HUES48 (cell line): ENCODE measurements at regions not wholly inside any gene's neighbourhood (a gene's known extent, or its start where the extent isn't known, plus 50 kb on each side); places are given as distances from the start of the nearest gene placed in this dataset.
"Not testable (repeated sequence)": the region's sequence is repeated elsewhere in the genome, so short reads cannot be mapped to it uniquely, and the experiment has no call there.

Source experiments
- H3K27ac ChIP-seq: one replicate; pipeline ENCODE4 v1.7.0; 2013; ENCODE audit warnings: low read depth, low read length, inconsistent platforms
- H3K27me3 ChIP-seq: 2 replicates; pipeline ENCODE4 v1.6.1; 2013; ENCODE audit warnings: mild to moderate bottlenecking, low read length; ENCODE audit not compliant: control insufficient read depth, insufficient read depth
- H3K36me3 ChIP-seq: 2 replicates; pipeline ENCODE4 v1.6.1; 2013; ENCODE audit warnings: low read length; ENCODE audit not compliant: control insufficient read depth, insufficient read depth
- H3K4me1 ChIP-seq: 2 replicates; pipeline ENCODE4 v1.6.1; 2013; ENCODE audit warnings: mild to moderate bottlenecking, low read length; ENCODE audit not compliant: control insufficient read depth, insufficient read depth
- H3K4me3 ChIP-seq: 2 replicates; pipeline ENCODE4 v1.5.1; 2013; ENCODE audit warnings: mild to moderate bottlenecking, low read depth, low read length
- H3K9ac ChIP-seq: 2 replicates; pipeline ENCODE4 v1.6.1; 2013; ENCODE audit warnings: mild to moderate bottlenecking, low read depth, low read length, moderate library complexity
- H3K9me3 ChIP-seq: 2 replicates; pipeline ENCODE4 v1.6.1; 2013; ENCODE audit warnings: low read length; ENCODE audit not compliant: control insufficient read depth, insufficient read depth

DNA sequence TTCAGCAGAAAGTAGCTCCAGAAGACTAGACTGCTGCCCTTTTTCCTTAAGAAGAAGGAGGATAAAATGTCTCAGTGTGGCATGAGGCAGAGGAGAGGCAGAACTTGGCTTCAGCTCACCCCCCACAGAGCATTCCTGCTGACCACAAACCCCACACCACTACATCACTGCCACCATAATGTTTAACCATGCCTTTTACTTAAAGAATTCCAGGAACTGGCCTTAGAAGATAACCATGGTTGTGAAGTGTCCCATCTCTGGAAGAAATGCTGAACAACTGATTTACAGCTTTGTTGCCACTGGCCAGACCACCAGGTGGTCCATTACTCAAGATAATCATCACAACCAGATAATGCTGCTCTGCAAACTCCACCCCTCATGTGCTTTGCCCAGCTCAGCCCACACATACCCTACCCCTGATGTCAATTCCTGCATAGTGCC lies 154.1 kb downstream of the CD24 start:
- Histone ChIP-seq H3K4me1 (peaks cover 9% of the 10 kb centered on the region), H3K36me3 (no peaks in the 10 kb centered on the region), H3K4me3 (no peak overlapping the region), H3K9me3 (no peaks in the 10 kb centered on the region), H3K27me3 (no peaks in the 10 kb centered on the region), H3K9ac (no peak overlapping the region), H3K27ac (no peak overlapping the region)

DNA sequence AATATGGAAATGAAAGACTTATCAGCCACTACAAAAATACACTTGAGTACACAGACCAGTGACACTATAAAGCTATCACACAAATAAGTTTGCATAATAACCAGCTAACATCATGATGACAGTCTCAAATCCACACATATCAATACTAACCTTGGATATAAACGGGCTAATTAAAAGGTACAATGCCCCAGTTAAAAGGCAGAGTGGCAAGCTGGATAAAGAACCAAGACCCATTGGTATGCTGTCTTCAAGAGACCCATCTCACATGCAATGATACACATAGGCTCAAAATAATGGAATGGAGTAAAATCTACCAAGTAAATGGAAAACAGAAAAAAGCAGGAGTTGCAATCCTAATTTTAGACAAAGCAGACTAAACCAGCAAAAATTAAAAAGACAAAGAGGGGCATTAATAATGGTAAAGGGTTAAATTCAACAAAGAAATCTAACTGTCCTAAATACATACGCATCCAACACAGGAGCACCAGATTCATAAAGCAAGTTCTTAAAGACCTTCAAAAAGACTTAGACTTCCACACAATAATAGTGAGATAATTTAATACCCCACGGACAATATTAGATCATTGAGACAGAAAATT lies 163.3 kb downstream of the CD24 start:
- Histone ChIP-seq H3K9ac (no peak overlapping the region), H3K27me3 (no peaks in the 10 kb centered on the region), H3K36me3 (no peaks in the 10 kb centered on the region), H3K9me3 (peaks cover 40% of the 10 kb centered on the region), H3K4me1 (no peaks in the 10 kb centered on the region), H3K4me3 (no peak overlapping the region), H3K27ac (no peak overlapping the region)

DNA sequence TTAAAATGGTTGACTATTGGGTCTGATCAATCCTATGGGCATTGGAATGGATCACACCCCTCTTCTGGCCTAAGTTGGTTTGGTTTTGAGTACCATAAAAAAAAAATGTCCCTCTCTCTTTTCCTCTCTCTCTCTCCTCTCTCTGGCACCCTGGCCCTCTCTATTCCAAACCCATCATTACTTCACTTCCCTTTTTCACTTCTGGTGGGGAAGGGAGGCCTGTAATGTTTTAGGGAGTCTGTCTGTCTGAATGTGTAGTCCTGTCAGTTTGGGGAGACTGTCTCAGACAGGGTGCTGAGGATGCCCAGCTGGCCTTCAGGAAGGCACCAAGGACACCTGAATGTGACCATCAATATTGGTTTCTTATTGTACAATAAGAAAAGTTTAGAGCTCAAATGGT lies 165.8 kb downstream of the CD24 start:
- Histone ChIP-seq H3K27ac (no peak overlapping the region), H3K9ac (no peak overlapping the region), H3K4me1 (peaks cover 13% of the 10 kb centered on the region), H3K9me3 (peaks cover 44% of the 10 kb centered on the region), H3K36me3 (no peaks in the 10 kb centered on the region), H3K27me3 (no peaks in the 10 kb centered on the region), H3K4me3 (no peak overlapping the region)

DNA sequence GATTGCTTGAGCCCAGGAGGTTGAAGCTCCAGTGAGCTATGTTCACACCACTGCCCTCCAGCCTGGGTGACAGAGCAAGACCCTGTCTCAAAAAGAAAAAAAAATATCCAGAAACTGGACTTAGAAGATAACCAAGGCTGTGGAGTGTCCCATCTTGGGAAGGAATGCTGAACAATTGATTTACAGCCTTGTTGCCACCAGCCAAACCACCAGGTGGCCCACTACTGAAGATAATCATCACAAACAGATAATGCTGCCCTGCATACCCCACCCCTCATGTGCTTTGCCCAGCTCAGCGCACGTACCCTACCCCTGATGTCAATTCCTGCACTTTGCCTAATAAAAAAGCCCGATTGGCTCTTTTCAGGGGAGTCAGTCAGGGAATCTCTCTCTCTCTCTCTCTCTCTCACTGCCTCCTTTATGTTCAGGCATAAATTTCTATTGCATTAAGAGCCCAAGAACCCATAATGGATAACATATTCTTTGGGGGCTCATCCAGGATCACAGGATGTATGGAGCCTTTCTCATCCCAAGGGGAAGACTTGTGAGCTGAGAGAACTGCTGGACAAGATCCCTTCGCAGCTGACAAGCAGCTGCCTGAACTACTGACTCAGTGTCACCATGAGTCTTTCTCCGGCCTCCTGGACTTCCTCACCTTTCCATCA lies 166.4 kb downstream of the CD24 start:
- no peaks in the 10 kb centered on the region for H3K36me3 ChIP-seq
- H3K9me3 ChIP-seq = peaks cover 44% of the 10 kb centered on the region
- no peak overlapping the region for H3K27ac ChIP-seq
- H3K27me3 ChIP-seq = no peaks in the 10 kb centered on the region
- peaks cover 20% of the 10 kb centered on the region for H3K4me1 ChIP-seq
- H3K9ac ChIP-seq = no peak overlapping the region
- H3K4me3 ChIP-seq = no peak overlapping the region

DNA sequence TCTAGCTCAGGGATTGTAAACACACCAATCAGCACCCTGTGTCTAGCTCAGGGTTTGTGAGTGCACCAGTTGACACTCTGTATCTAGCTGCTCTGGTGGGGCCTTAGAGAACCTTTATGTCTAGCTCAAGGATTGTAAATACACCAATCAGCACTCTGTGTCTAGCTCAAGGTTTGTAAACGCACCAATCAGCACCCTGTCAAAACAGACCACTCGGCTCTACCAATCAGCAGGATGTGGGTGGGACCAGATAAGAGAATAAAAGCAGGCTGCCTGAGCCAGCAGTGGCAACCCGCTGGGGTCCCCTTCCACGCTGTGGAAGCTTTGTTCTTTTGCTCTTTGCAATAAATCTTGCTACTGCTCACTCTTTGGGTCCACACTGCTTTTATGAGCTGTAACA lies 168.3 kb downstream of the CD24 start:
- H3K9me3 ChIP-seq = peaks cover 44% of the 10 kb centered on the region
- not testable (repeated sequence) for H3K27me3 ChIP-seq, H3K4me3 ChIP-seq, H3K36me3 ChIP-seq, H3K9ac ChIP-seq, H3K27ac ChIP-seq
- H3K4me1 ChIP-seq = peaks cover 27% of the 10 kb centered on the region

DNA sequence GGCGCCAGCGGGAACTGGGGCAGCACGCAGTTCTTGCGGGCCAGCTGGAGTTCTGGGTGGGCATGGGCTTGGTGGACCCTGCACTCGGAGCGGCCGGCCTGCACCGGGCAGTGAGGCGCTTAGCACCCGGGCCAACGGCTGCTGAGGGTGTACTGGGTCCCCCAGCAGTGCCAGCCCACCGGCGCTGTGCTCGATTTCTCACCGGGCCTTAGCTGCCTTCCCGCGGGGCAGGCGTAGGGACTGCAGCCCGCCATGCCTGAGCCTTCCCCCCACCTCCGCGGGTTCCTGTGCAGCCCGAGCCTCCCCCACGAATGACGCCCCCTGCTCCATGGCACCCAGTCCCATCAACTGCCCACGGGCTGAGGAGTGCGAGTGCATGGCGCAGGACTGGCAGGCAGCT lies 168.8 kb downstream of the CD24 start:
- Histone ChIP-seq H3K9ac (no peak overlapping the region), H3K27me3 (no peaks in the 10 kb centered on the region), H3K9me3 (peaks cover 44% of the 10 kb centered on the region), H3K27ac (no peak overlapping the region), H3K4me1 (peaks cover 27% of the 10 kb centered on the region), H3K4me3 (no peak overlapping the region), H3K36me3 (no peaks in the 10 kb centered on the region)

DNA sequence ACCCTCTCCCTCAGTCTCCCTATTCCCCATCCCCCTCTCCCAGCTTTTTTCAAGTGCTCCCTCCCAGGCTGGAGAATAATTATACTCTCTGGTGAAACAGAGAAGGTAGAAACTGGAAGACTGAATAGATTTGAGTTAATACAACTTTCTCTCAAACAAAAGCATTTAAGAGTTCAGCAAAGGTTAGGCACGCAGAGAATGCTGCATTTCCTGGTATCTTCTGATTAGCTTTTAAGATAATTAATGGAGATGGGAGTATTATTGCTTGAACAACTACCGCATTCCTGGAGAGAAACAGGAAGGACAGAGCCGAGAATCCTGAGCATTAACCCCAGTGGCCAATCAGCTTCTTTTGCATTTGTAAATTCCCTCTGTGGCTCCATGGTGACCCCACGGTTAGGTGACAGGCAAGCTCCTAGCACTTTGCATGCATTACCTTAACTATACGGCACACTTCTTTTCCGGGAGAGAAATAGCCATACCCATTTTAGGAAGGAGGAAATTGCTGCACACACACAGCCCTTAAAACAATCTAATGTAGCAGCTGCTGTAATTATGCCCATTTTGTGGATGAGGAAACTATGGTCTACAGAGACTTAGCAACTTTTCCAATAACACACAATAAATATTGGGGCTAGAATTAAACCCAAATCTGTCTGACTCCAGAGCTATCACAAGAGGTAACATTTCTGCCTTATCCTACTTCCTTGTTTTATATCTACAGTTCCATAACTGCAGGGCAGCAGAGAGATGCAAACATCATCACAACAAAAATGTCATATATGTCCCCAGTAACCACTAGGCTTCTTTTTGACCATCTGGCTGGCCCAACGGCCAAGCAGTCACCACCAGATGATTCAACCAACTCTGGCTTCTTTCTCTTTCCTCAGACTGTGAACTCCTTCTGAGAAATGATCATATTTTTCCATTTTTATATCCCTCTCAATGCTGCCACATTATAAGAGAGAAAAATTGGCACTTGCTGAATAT lies 169.9 kb downstream of the CD24 start:
- Histone ChIP-seq H3K9me3 (peaks cover 36% of the 10 kb centered on the region), H3K36me3 (no peaks in the 10 kb centered on the region), H3K4me3 (no peak overlapping the region), H3K4me1 (peaks cover 27% of the 10 kb centered on the region), H3K9ac (0 out of 2 replicates have a peak overlapping the region, but pooled peaks have one; percentile 11), H3K27ac (peak overlapping the region; percentile 85), H3K27me3 (no peaks in the 10 kb centered on the region)

DNA sequence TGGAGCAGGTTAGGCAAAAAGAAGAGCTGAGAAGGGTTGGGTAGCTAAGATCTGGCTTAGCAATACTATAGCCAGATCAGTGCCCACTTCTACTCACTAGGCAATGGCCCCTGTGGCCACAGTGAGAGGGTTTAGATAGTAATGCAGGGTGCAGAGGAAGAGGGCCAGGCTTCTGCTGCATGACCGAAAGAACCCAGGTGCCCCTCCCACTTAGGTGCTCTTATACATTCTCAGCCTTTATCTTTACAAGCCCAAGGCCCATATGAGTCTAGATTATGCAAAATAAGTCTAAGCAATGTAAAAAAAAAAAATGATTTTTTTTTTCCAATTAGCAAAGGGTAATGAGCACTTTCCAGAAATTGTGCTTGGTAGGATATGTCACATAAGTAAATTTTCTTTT lies 171.3 kb downstream of the CD24 start:
- Histone ChIP-seq H3K9me3 (peaks cover 22% of the 10 kb centered on the region), H3K36me3 (no peaks in the 10 kb centered on the region), H3K4me3 (no peak overlapping the region), H3K27me3 (no peaks in the 10 kb centered on the region), H3K4me1 (peaks cover 34% of the 10 kb centered on the region), H3K9ac (no peak overlapping the region), H3K27ac (peak overlapping the region; percentile 85)

DNA sequence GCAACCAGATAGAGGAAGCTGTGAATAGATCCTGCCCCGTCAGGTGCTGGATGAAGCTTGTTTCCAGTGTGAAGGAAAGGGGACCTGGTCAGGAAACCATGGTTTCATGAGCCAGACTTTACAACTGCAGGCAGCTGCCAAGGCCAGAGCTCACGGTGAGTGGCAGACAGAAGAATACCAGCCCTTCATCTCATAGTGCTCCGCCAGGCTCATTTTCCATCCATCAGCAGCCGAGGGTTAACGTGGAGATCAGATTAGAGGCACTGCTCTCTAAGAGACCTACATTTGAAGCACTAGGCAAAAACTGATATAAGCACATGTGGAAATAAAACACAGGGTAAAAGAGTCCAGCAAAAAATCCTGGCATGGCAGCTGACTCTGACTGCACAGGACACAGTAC lies 172.4 kb downstream of the CD24 start:
- peaks cover 11% of the 10 kb centered on the region for H3K9me3 ChIP-seq
- H3K4me1 ChIP-seq = peaks cover 34% of the 10 kb centered on the region

DNA sequence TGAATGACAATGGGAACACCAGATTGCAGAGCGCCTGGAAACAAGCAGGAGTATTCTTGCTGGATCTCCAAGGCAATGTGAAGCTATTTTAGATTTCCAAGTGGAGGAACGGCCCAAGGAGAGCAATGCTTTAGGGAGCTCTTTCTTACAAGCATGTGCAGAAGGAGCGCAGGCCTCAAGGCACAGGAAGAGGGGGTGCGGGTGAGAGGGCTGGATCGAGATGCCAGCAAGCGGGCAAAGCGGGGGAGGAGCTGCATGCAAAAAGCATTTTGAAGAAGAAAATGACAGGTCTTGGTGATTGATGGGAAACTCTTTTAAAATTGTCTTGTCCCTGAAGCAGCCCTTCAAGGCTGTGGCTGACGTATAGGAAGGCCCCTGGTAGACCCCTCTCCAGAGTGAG lies 171.9 kb downstream of the QRSL1 start:
- Histone ChIP-seq H3K4me3 (no peak overlapping the region), H3K27ac (no peak overlapping the region), H3K36me3 (no peaks in the 10 kb centered on the region), H3K9me3 (peaks cover 5% of the 10 kb centered on the region; the same call in 1 of the 2 replicates), H3K9ac (no peak overlapping the region), H3K27me3 (no peaks in the 10 kb centered on the region), H3K4me1 (peaks cover 34% of the 10 kb centered on the region)

More for the DNA sequence above, 172.4 kb downstream of the CD24 start:
- H3K27ac ChIP-seq = no peak overlapping the region
- H3K27me3 ChIP-seq = no peaks in the 10 kb centered on the region
- no peak overlapping the region for H3K9ac ChIP-seq
- no peaks in the 10 kb centered on the region for H3K36me3 ChIP-seq
- no peak overlapping the region for H3K4me3 ChIP-seq

DNA sequence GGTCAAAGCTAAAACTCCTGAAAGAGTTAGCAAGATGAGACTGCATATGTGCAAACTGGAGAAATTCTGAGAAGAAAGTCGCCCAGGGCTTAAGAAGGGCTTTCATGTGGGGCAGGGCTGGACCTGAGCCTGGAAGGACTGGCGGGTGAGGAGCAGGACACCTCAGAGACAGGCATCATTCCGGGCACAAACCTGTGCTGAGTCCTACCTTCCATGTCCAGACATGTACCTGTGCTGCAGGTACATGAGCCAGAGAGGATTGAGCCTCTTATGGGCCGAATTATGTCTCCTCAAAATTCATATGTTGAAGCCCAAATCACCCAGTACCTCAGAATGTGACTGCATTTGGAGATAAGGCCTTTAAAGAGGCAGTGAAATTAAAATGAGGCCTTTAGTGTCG lies 171.0 kb downstream of the QRSL1 start:
- no peak overlapping the region for H3K9ac ChIP-seq
- no peak overlapping the region for H3K27ac ChIP-seq

More for the DNA sequence above, 171.0 kb downstream of the QRSL1 start:
- peaks cover 34% of the 10 kb centered on the region for H3K4me1 ChIP-seq
- H3K4me3 ChIP-seq = no peak overlapping the region
- peaks cover 4% of the 10 kb centered on the region; the same call in 1 of the 2 replicates for H3K9me3 ChIP-seq
- H3K36me3 ChIP-seq = no peaks in the 10 kb centered on the region
- H3K27me3 ChIP-seq = no peaks in the 10 kb centered on the region
